ENCODE measurements at regions not wholly inside any gene's neighbourhood (a gene's known extent, or its start where the extent isn't known, plus 50 kb on each side); places are given as distances from the start of the nearest gene placed in this dataset.
A peak's percentile ranks its signal among the peaks of the same experiment; 100 is the strongest.

GRCh38 chr5:77569409-77569808 lies 69.1 kb downstream of the OTP start:
- Histone ChIP-seq H3K4me1 (ENCODE audit: control insufficient read depth, insufficient read depth, low read length) (no peaks in the 10 kb centered on the region), H3K27me3 (ENCODE audit: control insufficient read depth, insufficient read depth, low read length) (no peaks in the 10 kb centered on the region), H3K27ac (ENCODE audit: low read length) (no peak overlapping the region), H3K36me3 (ENCODE audit: control insufficient read depth, insufficient read depth, low read length) (no peaks in the 10 kb centered on the region), H3K4me3 (ENCODE audit: low read length) (no peak overlapping the region), H3K9me3 (replicated peaks; ENCODE audit: control insufficient read depth, low read depth, low read length) (no peaks in the 10 kb centered on the region)
- DNase-seq: no peak
- no CpG with 5 or more reads among the region's 2 CpGs for WGBS (ENCODE audit: insufficient coverage)

GRCh38 chr5:77568555-77568954 lies 70.0 kb downstream of the OTP start:
- Histone ChIP-seq H3K4me3 (ENCODE audit: low read length) (no peak overlapping the region), H3K36me3 (ENCODE audit: control insufficient read depth, insufficient read depth, low read length) (no peaks in the 10 kb centered on the region), H3K4me1 (ENCODE audit: control insufficient read depth, insufficient read depth, low read length) (no peaks in the 10 kb centered on the region), H3K9me3 (replicated peaks; ENCODE audit: control insufficient read depth, low read depth, low read length) (no peaks in the 10 kb centered on the region), H3K27ac (ENCODE audit: low read length) (no peak overlapping the region), H3K27me3 (ENCODE audit: control insufficient read depth, insufficient read depth, low read length) (no peaks in the 10 kb centered on the region)
- no peak for DNase-seq
- no CpG with 5 or more reads among the region's 3 CpGs for WGBS (ENCODE audit: insufficient coverage)

- H3K36me3 ChIP-seq (ENCODE audit: control insufficient read depth, insufficient read depth, low read length): no peaks in the 10 kb centered on the region
- no peak overlapping the region for H3K27ac ChIP-seq (ENCODE audit: low read length)
- WGBS (ENCODE audit: insufficient coverage): 20% methylated on average over 1 of the region's 2 CpGs
- H3K27me3 ChIP-seq (ENCODE audit: control insufficient read depth, insufficient read depth, low read length): no peaks in the 10 kb centered on the region
- peak; percentile 14 for DNase-seq
- H3K4me3 ChIP-seq (ENCODE audit: low read length): no peak overlapping the region
- H3K4me1 ChIP-seq (ENCODE audit: control insufficient read depth, insufficient read depth, low read length): no peaks in the 10 kb centered on the region
- no peaks in the 10 kb centered on the region for H3K9me3 ChIP-seq (replicated peaks; ENCODE audit: control insufficient read depth, low read depth, low read length)
These were observed 70.4 kb downstream of the OTP start for GRCh38 chr5:77568082-77568481.

- no peaks in the 10 kb centered on the region for H3K9me3 ChIP-seq (replicated peaks; ENCODE audit: control insufficient read depth, low read depth, low read length)
- no peak overlapping the region for H3K27ac ChIP-seq (ENCODE audit: low read length)
- H3K4me1 ChIP-seq (ENCODE audit: control insufficient read depth, insufficient read depth, low read length): no peaks in the 10 kb centered on the region
- DNase-seq: no peak
- H3K4me3 ChIP-seq (ENCODE audit: low read length): no peak overlapping the region
- no peaks in the 10 kb centered on the region for H3K36me3 ChIP-seq (ENCODE audit: control insufficient read depth, insufficient read depth, low read length)
- WGBS (ENCODE audit: insufficient coverage): no CpG with 5 or more reads among the region's 3 CpGs
- no peaks in the 10 kb centered on the region for H3K27me3 ChIP-seq (ENCODE audit: control insufficient read depth, insufficient read depth, low read length)
These were observed 71.4 kb upstream of the WDR41 start for GRCh38 chr5:77563475-77563874.

- no peak for DNase-seq
- WGBS (ENCODE audit: insufficient coverage): no CpG with 5 or more reads among the region's 3 CpGs
- Histone ChIP-seq H3K4me1 (ENCODE audit: control insufficient read depth, insufficient read depth, low read length) (no peaks in the 10 kb centered on the region), H3K27me3 (ENCODE audit: control insufficient read depth, insufficient read depth, low read length) (no peaks in the 10 kb centered on the region), H3K27ac (ENCODE audit: low read length) (no peak overlapping the region), H3K36me3 (ENCODE audit: control insufficient read depth, insufficient read depth, low read length) (no peaks in the 10 kb centered on the region), H3K4me3 (ENCODE audit: low read length) (no peak overlapping the region), H3K9me3 (replicated peaks; ENCODE audit: control insufficient read depth, low read depth, low read length) (no peaks in the 10 kb centered on the region)
These were observed 69.8 kb upstream of the WDR41 start for GRCh38 chr5:77561965-77562364.

GRCh38 chr5:77560677-77561263 lies 68.7 kb upstream of the WDR41 start:
- H3K36me3 ChIP-seq (ENCODE audit: control insufficient read depth, insufficient read depth, low read length): no peaks in the 10 kb centered on the region
- H3K27me3 ChIP-seq (ENCODE audit: control insufficient read depth, insufficient read depth, low read length): no peaks in the 10 kb centered on the region
- H3K4me1 ChIP-seq (ENCODE audit: control insufficient read depth, insufficient read depth, low read length): no peaks in the 10 kb centered on the region
- H3K4me3 ChIP-seq (ENCODE audit: low read length): no peak overlapping the region
- WGBS (ENCODE audit: insufficient coverage): no CpG with 5 or more reads among the region's 1 CpG
- peak; percentile 67 for DNase-seq
- no peak overlapping the region for H3K27ac ChIP-seq (ENCODE audit: low read length)
- H3K9me3 ChIP-seq (replicated peaks; ENCODE audit: control insufficient read depth, low read depth, low read length): no peaks in the 10 kb centered on the region

GRCh38 chr5:77558266-77558665 lies 66.2 kb upstream of the WDR41 start:
- Histone ChIP-seq H3K4me1 (ENCODE audit: control insufficient read depth, insufficient read depth, low read length) (no peaks in the 10 kb centered on the region), H3K27me3 (ENCODE audit: control insufficient read depth, insufficient read depth, low read length) (no peaks in the 10 kb centered on the region), H3K36me3 (ENCODE audit: control insufficient read depth, insufficient read depth, low read length) (no peaks in the 10 kb centered on the region), H3K27ac (ENCODE audit: low read length) (no peak overlapping the region), H3K4me3 (ENCODE audit: low read length) (no peak overlapping the region), H3K9me3 (replicated peaks; ENCODE audit: control insufficient read depth, low read depth, low read length) (no peaks in the 10 kb centered on the region)
- WGBS (ENCODE audit: insufficient coverage): 38% methylated on average over 3 of the region's 5 CpGs
- no peak for DNase-seq

GRCh38 chr5:77550406-77550805 lies 58.3 kb upstream of the WDR41 start:
- no CpG with 5 or more reads among the region's 1 CpG for WGBS (ENCODE audit: insufficient coverage)
- Histone ChIP-seq H3K27ac (ENCODE audit: low read length) (no peak overlapping the region), H3K4me3 (ENCODE audit: low read length) (no peak overlapping the region)

GRCh38 chr5:77545285-77545684 lies 53.2 kb upstream of the WDR41 start:
- Histone ChIP-seq H3K27ac (ENCODE audit: low read length) (no peak overlapping the region), H3K4me3 (ENCODE audit: low read length) (no peak overlapping the region), H3K36me3 (ENCODE audit: control insufficient read depth, insufficient read depth, low read length) (no peaks in the 10 kb centered on the region), H3K9me3 (replicated peaks; ENCODE audit: control insufficient read depth, low read depth, low read length) (no peaks in the 10 kb centered on the region), H3K27me3 (ENCODE audit: control insufficient read depth, insufficient read depth, low read length) (no peaks in the 10 kb centered on the region), H3K4me1 (ENCODE audit: control insufficient read depth, insufficient read depth, low read length) (no peaks in the 10 kb centered on the region)
- no peak for DNase-seq
- 97% methylated on average over 11 of the region's 12 CpGs for WGBS (ENCODE audit: insufficient coverage)

More at GRCh38 chr5:77550406-77550805, 58.3 kb upstream of the WDR41 start:
- Histone ChIP-seq H3K9me3 (replicated peaks; ENCODE audit: control insufficient read depth, low read depth, low read length) (no peaks in the 10 kb centered on the region), H3K27me3 (ENCODE audit: control insufficient read depth, insufficient read depth, low read length) (no peaks in the 10 kb centered on the region), H3K36me3 (ENCODE audit: control insufficient read depth, insufficient read depth, low read length) (no peaks in the 10 kb centered on the region), H3K4me1 (ENCODE audit: control insufficient read depth, insufficient read depth, low read length) (no peaks in the 10 kb centered on the region)
- no peak for DNase-seq

Measured in muscle of leg (tissue), 3 donors.